H1 (cell line): ENCODE measurements at regions not wholly inside any gene's neighbourhood (a gene's known extent, or its start where the extent isn't known, plus 50 kb on each side); places are given as distances from the start of the nearest gene placed in this dataset.

Experiments
- CTCF ChIP-seq, 3 experiments: IDR thresholded peaks; 1 replicate in 2 of 3; 2 replicates in 1 of 3; pipeline versions ENCODE4 v1.5.1 to v1.6.1; 2011; ENCODE audit warnings: low read length in 3 of 3, mild to moderate bottlenecking in 3 of 3, inconsistent platforms in 2 of 3, low read depth in 1 of 3, moderate library complexity in 1 of 3; ENCODE audit not compliant: insufficient read depth in 1 of 3; ENCODE audit errors: control extremely low read depth in 1 of 3
- EP300 ChIP-seq, 2 experiments: IDR thresholded peaks; 1 replicate in 1 of 2; 2 replicates in 1 of 2; pipeline ENCODE4 v1.6.1; 2011 to 2012; ENCODE audit warnings: low read depth in 2 of 2, low read length in 2 of 2, mild to moderate bottlenecking in 2 of 2, borderline replicate concordance in 1 of 2, inconsistent platforms in 1 of 2, moderate library complexity in 1 of 2
- EZH2 ChIP-seq: fragments of 200-600 bp; sonication (generic); IDR thresholded peaks from 2 replicates; pipeline ENCODE4 v1.7.1; 2012; ENCODE audit warnings: low read depth, mild to moderate bottlenecking, moderate library complexity, low read length, inconsistent platforms; ENCODE audit not compliant: severe bottlenecking
- GTF2F1 ChIP-seq: IDR thresholded peaks from 2 replicates; pipeline ENCODE4 v1.6.1; 2012; ENCODE audit warnings: low read depth, low read length, improper control_type of control experiment, borderline replicate concordance
- JUND ChIP-seq: IDR thresholded peaks from 2 replicates; pipeline ENCODE4 v1.6.1; 2011; ENCODE audit warnings: mild to moderate bottlenecking, improper control_type of control experiment, low read length
- POLR2A ChIP-seq, 2 experiments: IDR thresholded peaks; 1 replicate in 1 of 2; 2 replicates in 1 of 2; pipeline ENCODE4 v1.6.1; 2011; ENCODE audit warnings: low read depth in 2 of 2, low read length in 2 of 2, mild to moderate bottlenecking in 2 of 2; ENCODE audit errors: control extremely low read depth in 1 of 2
- POLR2AphosphoS5 ChIP-seq: IDR thresholded peaks from 2 replicates; pipeline ENCODE4 v1.6.1; 2011; ENCODE audit warnings: low read depth, low read length
- RAD21 ChIP-seq, 2 experiments: IDR thresholded peaks in 1 of 2; conservative IDR thresholded peaks in 1 of 2; 2 replicates each; pipeline ENCODE4 v1.6.1; 2011; ENCODE audit warnings: low read depth in 2 of 2, low read length in 2 of 2, improper control_type of control experiment in 1 of 2, inconsistent platforms in 1 of 2, mild to moderate bottlenecking in 1 of 2, moderate library complexity in 1 of 2
- RXRA ChIP-seq: IDR thresholded peaks from 2 replicates; pipeline ENCODE4 v1.6.1; 2011; ENCODE audit warnings: low read depth, mild to moderate bottlenecking, low read length, moderate library complexity; ENCODE audit not compliant: insufficient read depth
- YY1 ChIP-seq: IDR thresholded peaks from 2 replicates; pipeline ENCODE4 v1.6.1; 2011; ENCODE audit warnings: low read depth, mild to moderate bottlenecking, low read length
- ZNF274 ChIP-seq: IDR thresholded peaks from 2 replicates; pipeline ENCODE4 v1.7.0; 2012; ENCODE audit warnings: low read length, borderline replicate concordance; ENCODE audit errors: extremely low read depth

GRCh38 chr12:42893803-42894202 is 304.3 kb upstream of the PRICKLE1 start:
- TF ChIP-seq CTCF (IDR thresholded peaks at IDR 0.05; ENCODE audit: control extremely low read depth in 1 of 3, insufficient read depth in 1 of 3, low read depth in 1 of 3, low read length in 3 of 3) (no peak), POLR2A (IDR thresholded peaks at IDR 0.05; ENCODE audit: control extremely low read depth in 1 of 2, low read depth in 2 of 2, low read length in 2 of 2) (no peak), POLR2AphosphoS5 (no peak), EZH2 (no peak), GTF2F1 (no peak), RAD21 (IDR thresholded peaks at IDR 0.05 in 1 of 2, conservative IDR thresholded peaks at IDR 0.05 in 1 of 2; ENCODE audit: low read depth in 2 of 2, low read length in 2 of 2) (no peak), EP300 (IDR thresholded peaks at IDR 0.05; ENCODE audit: borderline replicate concordance in 1 of 2, low read depth in 2 of 2, low read length in 2 of 2) (no peak), RXRA (no peak), YY1 (no peak), JUND (no peak), ZNF274 (no peak)
